Colon (tissue), 2 donors: ENCODE measurements at regions not wholly inside any gene's neighbourhood (a gene's known extent, or its start where the extent isn't known, plus 50 kb on each side); places are given as distances from the start of the nearest gene placed in this dataset.

ENCODE experiments used
- FAIRE-seq: peaks from 2 replicates; lab custom pipeline; 2012; peaks lifted over from hg19 to GRCh38; lab: Jason Lieb, UNC
- donor health status: control.
- donor health status: control.

DNA sequence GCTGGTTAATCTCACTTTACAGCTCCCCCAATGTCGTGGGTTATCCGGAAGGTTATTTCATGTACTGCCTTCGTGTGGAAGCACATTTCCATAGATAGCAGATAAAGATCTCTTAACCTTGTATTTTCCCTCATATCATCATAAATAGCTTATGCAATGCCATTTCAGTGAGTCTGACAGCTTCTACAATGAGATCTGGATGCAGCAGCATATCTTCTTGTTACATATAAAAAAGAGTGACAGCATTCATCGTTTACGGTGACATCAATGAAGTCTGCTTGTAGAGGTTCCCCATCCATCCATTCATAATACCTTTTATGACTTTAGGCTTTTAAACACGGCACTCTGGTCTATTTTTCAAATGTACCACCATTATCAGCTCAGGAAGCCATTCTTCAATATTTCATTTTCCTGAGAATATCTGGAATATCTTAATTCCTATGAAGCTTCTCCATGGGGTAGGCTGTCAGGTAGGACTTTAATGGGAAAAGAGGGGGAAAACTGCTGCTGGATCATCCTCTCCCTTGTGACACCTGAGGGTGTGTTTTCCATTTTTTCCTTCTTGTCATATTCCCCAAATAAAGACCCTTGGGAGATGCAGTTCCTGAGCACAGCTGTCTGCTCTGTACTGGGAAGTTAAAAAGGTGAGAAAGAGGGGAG is 51.9 kb upstream of the CTBP2 start:
- no peak for FAIRE-seq
